Epidermal melanocyte (primary cell): ENCODE measurements at regions not wholly inside any gene's neighbourhood (a gene's known extent, or its start where the extent isn't known, plus 50 kb on each side); places are given as distances from the start of the nearest gene placed in this dataset.
A peak's percentile ranks its signal among the peaks of the same experiment; 100 is the strongest.
"Not testable (repeated sequence)": the region's sequence is repeated elsewhere in the genome, so short reads cannot be mapped to it uniquely, and the experiment has no call there.

Experiments used
- DNase-seq: peaks from one replicate; pipeline ENCODE4 v3.0.0; 2011; ENCODE audit warnings: low spot score; ENCODE audit not compliant: insufficient read length

DNA sequence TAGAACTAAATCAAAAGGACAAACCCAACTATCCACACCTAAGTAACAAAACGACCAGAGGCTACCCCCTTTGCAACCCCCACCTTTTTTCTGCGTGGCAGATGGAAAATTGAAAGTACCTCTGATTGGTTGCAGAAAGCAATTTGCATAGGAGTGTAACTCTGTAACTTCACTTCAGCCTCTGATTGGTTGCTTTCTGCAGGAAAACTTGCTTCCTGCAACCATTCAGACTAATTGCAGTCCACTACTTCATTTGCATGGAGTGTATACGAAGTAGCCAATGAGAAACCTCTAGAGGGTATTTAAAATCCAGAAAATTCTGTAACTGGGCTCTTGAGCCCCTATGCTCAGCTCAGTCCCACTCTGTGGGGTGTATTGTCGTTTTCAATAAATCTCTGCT, 129.1 kb upstream of the OLIG3 start:
- no peak for DNase-seq

DNA sequence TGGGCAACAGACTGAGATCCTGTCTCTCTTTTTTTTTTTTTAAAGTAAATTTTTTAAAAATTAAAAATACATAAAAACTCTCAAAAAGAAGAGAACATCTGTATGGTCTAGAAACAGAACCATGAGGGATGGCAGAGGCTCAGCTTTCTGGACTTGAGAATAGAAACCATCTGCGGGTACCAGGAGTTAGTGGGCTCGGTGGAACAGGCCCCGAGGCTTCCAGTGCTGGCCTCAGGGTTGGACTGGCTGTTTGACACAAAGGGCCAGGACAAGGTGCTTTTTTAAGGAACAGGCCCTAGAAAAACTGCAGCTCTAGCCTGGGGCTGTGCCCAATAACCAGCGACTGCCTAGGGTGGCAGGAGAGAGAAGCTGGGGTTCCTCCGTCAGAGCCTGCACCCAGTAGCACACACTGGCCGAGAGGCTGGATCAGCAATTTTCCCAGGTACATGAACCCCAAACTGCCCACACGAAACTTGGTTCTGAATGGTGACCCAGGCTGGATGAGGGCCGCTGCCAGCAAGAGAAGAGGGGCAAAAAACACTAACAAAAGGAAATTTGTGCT, 131.0 kb upstream of the OLIG3 start:
- DNase-seq = no peak

DNA sequence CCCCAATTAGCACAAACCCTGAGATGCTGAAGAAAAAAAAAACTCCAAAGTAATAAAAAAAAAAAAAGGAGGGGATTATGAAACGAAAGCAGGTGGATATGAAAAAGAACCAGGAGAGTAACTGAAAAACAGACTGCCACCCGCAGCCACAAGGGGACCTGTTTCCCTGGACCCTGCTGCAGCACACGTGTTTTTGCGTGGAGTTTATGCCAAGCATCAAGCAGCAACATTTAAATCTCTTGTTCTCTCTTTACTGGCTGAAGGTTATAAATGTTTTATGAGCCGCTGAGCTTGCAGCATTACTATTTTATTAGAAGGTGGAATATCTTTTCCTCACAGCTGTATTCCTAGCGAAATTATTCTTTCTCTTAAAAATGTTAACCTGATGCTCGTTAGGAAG, 131.6 kb upstream of the OLIG3 start:
- DNase-seq = no peak

DNA sequence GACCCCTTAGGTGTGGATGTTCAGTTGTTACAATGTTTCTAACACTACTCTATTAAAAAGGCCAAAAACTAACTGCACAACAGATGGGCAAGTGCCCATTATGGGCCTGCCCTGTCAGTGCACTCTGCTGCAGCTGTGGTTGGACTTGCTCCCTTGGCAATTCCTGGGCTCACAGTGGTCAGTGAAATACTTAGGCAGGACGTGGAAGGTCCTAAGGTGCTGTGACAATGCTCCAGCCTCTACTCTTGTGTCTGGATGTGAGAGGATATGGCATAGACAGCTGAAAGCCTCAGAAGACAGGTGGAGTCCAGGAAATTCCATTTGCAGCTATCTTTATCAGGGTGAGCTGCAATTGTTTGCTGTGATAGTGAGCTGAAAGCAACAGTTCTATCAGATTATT, 136.5 kb upstream of the OLIG3 start:
- no peak for DNase-seq

DNA sequence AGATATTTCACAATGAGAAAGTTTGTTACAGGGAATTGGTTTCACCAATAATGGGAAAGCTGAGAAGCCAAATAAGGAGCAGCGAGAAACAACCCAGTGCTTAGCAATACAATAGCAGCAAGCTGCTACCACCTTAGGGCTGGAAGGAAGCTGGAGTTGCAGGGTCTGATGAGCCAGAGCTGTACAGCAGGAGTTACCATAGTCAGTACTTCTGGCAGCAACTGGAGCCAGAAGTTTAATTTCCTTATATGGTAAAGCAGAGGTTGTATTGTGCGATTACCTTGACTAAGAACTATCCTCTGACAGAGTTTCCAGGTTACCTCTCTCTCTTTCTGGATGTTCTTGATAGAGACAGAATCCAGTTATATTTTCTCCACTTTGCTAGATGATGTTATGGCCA, 137.1 kb upstream of the OLIG3 start:
- DNase-seq = no peak

DNA sequence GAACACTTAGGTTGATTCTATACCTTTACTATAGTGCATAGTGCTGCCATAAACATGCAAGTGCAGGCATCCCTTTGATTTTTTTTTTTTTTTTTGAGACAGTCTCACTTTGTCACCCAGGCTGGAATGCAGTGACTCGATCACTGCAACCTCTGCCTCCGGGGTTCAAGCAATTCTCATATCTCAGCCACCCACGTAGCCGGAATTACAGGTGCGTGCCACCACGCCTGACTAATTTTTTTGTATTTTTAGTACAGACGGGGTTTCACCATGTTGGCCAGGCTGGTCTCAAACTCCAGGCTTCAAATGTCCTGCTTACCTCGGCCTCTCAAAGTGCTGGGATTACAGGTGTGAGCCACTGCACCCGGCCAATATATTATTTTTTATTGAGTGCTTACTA, 140.0 kb upstream of the OLIG3 start:
- DNase-seq = not testable (repeated sequence)

DNA sequence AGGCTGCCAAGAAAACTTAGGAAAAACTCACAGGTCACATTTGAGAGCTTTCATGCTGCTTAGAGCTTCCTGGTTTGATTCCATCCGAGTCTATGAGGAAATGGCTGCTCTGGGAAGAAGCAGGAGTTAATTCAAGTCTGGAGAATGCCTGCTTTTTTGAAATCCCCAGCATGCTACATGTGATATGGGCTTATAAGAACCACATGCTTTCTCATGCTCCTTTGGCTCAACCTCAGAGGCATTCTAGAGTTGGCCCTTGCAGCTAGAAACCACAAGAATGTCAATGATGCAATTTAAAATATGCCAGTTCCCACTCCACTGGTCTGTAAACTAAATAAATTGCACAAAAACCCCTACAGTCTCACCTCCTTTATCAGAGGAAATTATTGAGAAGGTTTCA, 142.9 kb upstream of the OLIG3 start:
- peak; percentile 81 for DNase-seq

DNA sequence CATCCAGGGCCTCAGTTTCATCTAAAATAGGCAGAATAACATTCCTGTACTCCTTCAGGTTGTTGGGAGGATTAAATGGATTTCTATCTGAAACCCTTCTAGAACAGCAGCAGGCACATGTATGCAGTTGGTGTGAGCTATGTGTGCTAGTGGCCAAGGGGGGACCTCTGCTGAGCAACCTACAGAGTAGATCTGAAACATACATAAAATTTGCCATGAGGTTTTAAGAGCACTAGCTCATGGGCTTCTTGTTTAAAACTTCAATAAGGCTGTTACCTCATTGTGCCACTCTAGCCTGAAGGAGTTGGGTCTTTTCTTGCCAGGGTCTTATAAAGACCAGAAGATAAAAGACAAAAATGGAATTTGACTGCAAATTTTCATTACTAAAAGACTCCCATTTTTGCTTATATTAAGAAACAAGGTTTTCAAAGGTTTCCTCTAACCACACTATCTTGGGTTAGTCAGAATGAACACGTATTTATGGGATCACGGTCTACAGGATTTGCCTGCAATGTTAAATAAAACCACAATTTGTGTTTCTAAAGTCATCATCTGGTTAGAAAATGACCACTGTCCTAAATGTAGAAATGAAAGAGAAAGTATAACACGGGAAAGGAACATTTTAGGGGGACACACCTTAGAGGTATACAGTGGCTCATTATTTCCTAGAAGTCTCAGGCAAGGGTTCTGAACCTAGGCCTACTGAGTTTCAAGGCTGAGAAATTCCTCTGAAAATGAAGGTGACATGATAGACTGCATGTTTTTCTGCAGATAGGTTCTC, 144.9 kb upstream of the OLIG3 start:
- DNase-seq = no peak

DNA sequence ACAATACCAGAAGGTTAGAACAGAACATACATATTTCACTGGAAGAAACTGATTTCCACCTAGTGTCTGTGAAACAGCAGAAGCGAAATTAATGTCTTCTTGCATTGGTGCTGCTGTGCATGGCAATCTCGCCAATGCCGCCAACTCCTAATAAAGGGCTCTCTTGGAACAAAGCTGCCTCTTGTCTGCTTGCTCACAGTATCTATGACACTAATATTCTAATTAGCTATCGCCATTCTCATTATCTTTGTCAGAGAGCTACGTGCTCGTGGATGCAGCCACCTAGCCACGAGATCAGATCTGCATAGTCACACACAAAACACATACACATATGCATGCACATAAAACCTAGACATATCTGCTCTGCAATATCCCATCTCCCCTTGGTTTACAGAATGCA, 145.9 kb upstream of the OLIG3 start:
- DNase-seq = no peak

DNA sequence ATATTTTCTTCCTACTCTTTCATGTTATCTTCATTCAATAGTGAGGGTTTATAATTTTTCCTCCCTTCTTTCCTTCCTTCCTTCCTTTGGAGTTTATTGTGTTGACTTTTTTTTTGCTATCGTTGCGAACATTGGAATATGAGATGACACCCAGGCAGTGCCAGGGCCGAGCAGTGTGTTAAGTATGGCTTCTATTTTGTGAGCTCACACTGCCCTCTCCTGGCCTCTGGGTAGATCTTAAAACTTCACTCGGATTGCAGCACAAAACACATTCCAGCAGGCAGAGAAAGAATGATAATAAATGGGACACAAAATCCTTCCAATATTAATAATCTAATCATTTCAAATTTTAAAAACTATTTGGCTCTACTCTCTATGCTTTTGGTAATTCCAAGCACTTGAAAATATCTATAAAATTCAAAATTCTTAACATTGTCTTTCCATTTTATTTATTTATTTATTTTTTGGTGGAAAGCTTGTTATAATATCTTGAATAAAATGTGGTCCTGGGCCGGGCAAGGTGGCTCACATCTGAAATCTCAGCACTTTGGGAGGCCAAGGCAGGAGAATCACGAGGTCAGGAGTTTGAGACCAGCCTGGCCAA, 147.4 kb upstream of the OLIG3 start:
- peak; percentile 56 for DNase-seq

DNA sequence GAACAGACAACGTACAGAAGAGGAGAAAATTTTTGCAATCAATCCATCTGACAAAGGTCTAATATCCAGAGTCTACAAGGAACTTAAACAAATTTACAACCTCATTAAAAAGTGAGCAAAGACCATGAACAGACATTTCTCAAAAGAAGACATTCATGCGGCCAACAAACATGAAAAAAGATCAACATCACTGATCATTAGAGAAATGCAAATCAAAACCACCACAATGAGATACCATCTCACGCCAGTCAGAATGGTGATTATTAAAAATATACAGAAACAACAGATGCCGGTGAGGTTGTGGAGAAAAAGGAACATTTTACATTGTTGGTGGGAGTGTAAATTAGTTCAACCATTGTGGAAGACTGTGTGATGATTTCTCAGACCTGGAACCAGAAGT, 149.0 kb upstream of the OLIG3 start:
- DNase-seq = not testable (repeated sequence)

DNA sequence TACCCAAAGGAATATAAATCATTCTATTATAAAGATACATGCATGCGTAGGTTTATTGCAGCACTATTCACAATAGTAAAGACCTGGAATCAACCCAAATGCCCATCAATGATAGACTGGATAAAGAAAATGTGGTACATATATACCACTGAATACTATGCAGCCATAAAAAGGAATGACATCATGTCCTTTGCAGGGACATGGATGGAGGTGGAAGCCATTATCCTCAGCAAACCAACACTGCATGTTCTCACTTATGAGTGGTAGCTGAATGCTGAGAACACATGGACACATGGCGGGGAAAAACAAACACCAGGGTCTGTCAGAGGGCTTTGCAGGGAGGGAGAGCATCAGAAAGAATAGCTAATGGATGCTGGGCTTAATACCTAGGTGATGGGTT, 149.4 kb upstream of the OLIG3 start:
- DNase-seq = not testable (repeated sequence)

DNA sequence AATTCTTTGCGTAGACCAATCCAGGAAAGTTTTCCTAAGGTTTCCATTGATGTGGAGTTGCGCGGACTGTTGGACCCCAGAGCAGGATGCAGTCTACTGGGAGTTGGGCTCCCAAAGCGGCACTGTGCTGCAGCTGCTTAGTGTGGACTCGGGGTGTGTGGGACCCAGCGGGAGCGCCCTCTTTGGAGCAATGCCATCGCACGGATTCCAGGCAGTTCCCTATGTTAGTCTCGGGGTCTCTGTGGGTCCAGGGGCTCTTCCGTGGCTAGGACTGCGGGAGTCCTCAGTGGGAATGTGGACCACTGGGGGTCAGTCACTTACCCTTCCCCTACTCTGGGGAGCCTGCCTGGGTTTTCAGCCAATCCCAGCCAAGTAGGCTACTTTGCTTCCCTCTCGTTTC, 151.7 kb upstream of the OLIG3 start:
- DNase-seq = no peak

DNA sequence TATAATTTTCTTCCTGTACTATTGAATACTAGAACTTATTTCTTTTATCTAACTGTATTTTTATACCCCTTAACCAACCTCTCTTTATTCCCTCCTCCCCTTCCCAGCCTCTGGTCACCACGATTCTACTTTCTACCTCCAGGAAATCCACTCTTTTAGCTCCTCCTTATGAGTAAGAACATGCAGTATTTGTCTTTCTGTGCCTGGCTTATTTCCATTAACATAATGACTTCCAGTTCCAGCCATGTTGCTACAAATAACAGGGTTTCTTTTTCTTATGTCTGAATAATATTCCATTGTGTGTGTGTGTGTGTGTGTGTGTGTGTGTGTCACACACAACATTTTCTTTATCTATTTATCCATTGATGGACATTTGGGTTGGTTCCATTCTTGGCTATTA, 152.3 kb upstream of the OLIG3 start:
- no peak for DNase-seq

DNA sequence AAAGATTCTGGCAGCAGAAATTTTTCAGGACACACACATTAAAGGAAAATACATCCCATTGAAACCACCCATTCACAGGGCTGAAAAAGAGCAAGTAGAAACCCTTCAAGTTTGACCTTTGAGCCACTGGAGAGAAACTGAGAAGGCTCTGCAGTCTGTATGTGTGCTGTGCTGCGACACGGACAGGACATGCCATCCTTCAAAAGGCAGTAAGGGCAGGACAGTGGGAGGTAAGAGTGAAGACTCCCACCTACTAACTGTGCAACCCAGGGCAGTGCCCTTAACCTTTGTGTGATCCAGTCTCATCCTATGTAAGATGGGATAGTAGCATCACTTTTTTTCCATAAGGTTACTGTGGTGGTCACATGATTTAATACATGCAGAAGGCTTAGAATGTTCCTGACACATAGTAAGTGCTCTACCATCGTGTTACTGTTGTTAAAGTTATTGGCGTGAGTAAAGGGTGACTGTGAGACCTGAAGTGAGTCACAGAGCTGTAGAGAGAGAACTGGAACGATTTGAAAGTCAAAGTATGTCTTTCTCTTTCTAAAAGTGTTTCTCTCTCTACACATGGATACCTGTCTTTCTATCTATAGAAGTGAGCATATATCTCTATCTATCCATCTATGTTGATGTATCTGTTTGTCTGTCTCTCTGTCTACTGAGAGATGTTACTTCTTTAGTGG, 153.7 kb upstream of the OLIG3 start:
- DNase-seq = no peak

DNA sequence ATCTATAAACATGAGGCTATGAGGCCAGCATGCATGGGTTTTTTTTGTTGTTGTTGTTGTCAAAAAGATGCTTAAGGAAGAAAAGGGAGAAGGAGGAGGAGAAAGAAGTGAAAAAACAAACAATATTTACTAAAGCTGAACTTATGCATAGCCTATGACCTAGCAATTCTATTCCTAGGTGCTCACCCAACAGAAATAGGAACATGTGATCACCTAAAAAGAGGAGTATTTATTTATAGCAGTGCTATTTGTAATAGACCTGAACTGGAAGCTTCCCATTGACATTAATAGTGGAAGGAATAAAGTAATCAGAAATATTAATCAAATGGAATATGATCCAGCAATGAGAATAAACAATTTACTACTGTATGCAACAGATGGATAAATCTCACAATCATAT, 156.5 kb upstream of the OLIG3 start:
- no peak for DNase-seq

DNA sequence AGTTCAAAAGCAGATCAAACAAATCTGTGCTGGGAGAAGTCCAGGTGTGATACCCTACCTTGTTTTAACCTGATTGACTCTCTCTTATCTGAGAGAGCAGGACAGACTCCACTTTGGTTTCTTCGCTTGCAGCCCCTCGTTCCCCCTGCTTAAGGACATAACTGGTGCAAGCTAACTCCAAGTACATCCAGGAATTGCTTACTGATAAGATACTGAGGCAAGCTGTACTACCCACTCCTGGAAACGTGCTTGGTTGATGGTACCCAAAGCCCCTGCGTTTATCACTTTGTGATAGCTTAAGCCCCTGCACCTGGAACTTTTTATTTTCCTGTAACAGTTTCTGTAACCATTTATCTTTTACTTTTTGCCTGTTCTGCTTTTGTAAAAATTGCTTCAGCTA, 157.0 kb upstream of the OLIG3 start:
- no peak for DNase-seq

DNA sequence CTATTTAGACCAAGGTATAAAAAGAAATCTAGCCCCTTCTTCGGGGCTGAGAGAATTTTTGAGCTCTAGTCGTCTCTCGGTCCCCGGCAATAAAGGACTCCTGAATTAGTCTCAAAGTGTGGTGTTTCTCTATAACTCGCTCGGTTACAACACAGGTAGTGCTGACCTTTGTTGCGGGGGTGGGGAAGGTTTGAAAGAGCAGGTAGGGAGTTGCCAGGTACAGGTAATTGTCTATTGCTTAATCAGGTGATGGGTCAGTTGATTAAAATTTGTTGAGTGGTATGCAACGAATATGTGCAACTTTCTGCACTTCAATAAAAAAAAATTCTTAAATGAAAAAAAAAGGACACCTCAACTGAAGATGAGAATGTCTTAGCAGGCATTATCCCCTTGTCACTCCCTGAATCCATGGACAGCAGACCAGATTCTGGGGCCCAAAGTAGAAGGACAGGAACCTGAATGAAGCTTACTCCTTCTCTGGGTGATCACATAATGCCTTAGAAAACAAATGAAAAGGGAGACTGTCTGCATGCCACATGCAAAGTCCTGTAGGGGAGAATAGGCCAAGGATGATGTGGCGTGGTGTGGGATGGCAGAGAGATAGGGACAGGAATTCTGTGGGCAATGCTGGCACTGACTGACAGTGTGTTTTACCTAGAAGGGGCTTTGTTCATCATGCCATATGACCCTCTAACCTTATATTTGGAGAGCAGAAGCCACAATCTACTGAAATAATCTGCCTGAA, 157.6 kb upstream of the OLIG3 start:
- DNase-seq = no peak

DNA sequence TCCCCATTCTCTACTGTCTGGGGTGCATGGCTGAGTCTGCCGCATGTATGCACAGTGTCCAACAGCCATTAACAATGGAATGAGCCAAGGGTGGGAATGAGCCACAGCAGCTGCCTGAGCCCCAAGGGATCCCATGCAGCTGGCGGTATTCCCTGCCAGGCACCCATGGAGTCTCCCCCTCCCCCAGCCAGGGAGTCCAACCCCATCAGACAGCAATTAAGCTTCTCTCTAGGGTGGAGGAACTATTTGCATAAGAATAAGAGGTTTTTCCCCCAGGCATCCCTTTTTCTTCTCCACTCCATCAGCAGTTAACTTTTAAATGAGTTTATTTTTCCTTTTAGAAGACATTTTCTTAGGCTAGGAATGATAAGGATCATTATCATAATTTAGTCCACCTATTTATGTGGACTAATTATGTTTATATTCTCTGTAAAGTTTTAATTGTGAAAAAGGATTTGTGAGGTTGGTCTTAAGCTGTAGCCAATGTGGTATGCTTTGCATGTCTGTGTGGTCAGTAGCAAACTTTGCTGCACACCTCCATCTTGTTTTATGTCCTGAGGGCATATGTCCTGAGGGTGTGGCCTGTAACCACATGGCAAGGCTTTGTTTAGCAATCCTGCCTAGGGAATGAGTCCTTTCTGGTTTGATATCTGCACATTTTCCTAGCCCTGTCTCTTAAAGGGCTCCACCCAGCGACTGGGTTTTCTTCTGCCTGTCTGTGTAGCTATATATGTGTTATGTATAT, 158.9 kb upstream of the OLIG3 start:
- no peak for DNase-seq

DNA sequence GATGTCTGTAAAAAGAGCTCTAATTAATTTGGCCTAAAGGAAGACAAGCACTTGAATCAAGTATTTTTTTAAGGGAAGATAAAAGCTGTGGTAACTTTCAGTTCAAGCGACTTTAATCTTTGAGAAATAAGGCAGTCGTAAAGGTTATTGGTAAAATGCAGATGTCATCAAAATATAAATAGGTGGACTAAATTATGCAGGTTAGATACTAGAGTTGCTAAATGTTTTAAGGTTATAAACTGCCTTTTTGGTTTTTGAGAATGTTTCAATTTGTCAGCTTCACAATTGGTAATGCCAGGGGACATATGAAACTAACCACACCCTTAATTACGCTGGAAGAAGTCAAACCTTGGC, 159.5 kb upstream of the OLIG3 start:
- DNase-seq = no peak

DNA sequence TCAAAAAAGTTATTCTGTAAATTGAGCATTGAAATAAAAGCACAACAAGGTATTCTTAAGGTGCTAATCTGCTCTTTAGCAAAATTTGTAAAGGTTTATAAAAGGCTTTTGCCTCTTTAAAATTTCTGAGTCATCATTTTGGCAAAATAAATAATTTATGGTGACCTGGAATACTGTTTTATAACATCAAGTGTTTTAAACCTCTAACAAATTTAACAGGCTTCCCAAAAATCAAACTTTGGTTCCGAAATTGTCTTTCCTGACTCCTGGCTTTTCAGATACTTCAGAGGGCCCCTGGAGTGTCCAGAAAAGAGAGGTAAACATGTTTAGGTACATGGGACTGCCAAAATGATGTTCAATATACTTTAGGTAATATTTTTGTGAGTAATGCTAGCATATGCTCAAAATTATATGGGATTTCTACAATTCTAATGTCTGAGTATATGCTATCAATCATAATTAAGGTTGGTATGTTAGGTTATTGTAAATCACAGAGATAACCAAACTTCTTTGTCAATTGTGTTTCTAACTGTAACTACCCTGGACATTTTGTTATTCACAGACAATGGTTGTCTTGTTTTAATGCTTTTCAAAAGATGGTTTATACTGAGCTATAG, 160.3 kb upstream of the OLIG3 start:
- no peak for DNase-seq
